Activated naive CD4-positive, alpha-beta T cell treated with anti-CD3 and anti-CD28 coated beads for 36 hours (primary cell): ENCODE measurements at regions not wholly inside any gene's neighbourhood (a gene's known extent, or its start where the extent isn't known, plus 50 kb on each side); places are given as distances from the start of the nearest gene placed in this dataset.

Source experiments
- CTCF ChIA-PET: fragments of 350-600 bp; sonication (Branson Sonifier 250); formaldehyde crosslinking; loops from one replicate; lab custom pipeline; 2021; ENCODE audit warnings: antibody characterized with exemption; lab: Charles Lee
- DNase-seq: peaks from one replicate; pipeline ENCODE4 v3.0.0-alpha.2; 2020
- H3K27ac Mint-ChIP-seq: one replicate; pipeline ENCODE4 v1.8.0; 2021; ENCODE audit warnings: mild to moderate bottlenecking, mixed read lengths
- H3K27me3 Mint-ChIP-seq: one replicate; pipeline ENCODE4 v1.8.0; 2021; ENCODE audit warnings: low read depth, mixed read lengths
- H3K36me3 Mint-ChIP-seq: one replicate; pipeline ENCODE4 v1.8.0; 2021; ENCODE audit warnings: low read depth, mixed read lengths
- H3K4me1 Mint-ChIP-seq: one replicate; pipeline ENCODE4 v1.8.0; 2021; ENCODE audit warnings: low read depth, mixed read lengths
- H3K4me3 Mint-ChIP-seq: one replicate; pipeline ENCODE4 v1.8.0; 2021; ENCODE audit warnings: mild to moderate bottlenecking, moderate library complexity, mixed read lengths
- H3K9me3 Mint-ChIP-seq: one replicate; pipeline ENCODE4 v1.8.0; 2021; ENCODE audit warnings: mixed read lengths
- intact Hi-C: fragments of 100-400 bp; cut with micrococcal nuclease; formaldehyde crosslinking; loops from one replicate; pipeline ENCODE4 v1.15.1; 2023

- intact Hi-C loops, result no loop called here
- Mint-ChIP-seq H3K27ac (no peak overlapping the region), H3K4me3 (no peak overlapping the region), H3K36me3 (no peaks in the 10 kb centered on the region), H3K27me3 (no peaks in the 10 kb centered on the region), H3K9me3 (peaks cover 6% of the 10 kb centered on the region), H3K4me1 (no peaks in the 10 kb centered on the region)
- CTCF ChIA-PET, result no interaction called here
- DNase-seq, result no peak
These were observed 103.0 kb upstream of the RARB start for GRCh38 chr3:25324954-25325655.

- H3K27ac Mint-ChIP-seq, result no peak overlapping the region
- DNase-seq, result no peak
- CTCF ChIA-PET, result no interaction called here
- no peak overlapping the region for H3K4me3 Mint-ChIP-seq
- no peaks in the 10 kb centered on the region for H3K4me1 Mint-ChIP-seq
- intact Hi-C loops, result no loop called here
- H3K9me3 Mint-ChIP-seq, result peaks cover 7% of the 10 kb centered on the region
- H3K36me3 Mint-ChIP-seq, result no peaks in the 10 kb centered on the region
- no peaks in the 10 kb centered on the region for H3K27me3 Mint-ChIP-seq
These were observed 92.7 kb upstream of the RARB start for GRCh38 chr3:25335356-25335755.

GRCh38 chr3:25338158-25338725, 89.8 kb upstream of the RARB start:
- no peak for DNase-seq
- intact Hi-C loops, result no loop called here
- Mint-ChIP-seq H3K36me3 (no peaks in the 10 kb centered on the region), H3K27me3 (no peaks in the 10 kb centered on the region), H3K27ac (no peak overlapping the region), H3K4me3 (no peak overlapping the region), H3K9me3 (no peaks in the 10 kb centered on the region), H3K4me1 (no peaks in the 10 kb centered on the region)
- CTCF ChIA-PET, result no interaction called here

DNA sequence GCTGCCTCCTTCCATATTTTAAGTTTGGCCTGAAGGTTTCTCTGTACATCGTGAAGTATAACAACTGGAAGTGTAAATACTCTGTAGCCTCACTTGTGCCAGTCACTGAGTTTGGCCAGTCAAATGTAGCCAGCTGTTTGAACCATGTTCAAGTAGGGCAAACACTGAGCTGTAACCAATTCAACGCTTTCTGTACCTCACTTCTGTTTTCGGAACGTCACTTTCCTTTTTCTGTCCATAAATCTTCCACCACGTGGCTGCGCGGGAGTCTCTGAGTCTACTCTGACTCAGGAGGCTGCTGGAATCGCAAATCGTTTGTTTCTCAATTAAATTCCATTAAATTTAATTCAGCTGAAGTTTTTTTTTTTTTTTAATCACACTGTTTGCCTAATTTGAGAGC, 88.8 kb upstream of the RARB start:
- Mint-ChIP-seq H3K9me3 (no peaks in the 10 kb centered on the region), H3K4me1 (no peaks in the 10 kb centered on the region), H3K27ac (no peak overlapping the region), H3K27me3 (no peaks in the 10 kb centered on the region), H3K36me3 (no peaks in the 10 kb centered on the region), H3K4me3 (no peak overlapping the region)
- intact Hi-C loops, result no loop called here
- CTCF ChIA-PET, result no interaction called here
- no peak for DNase-seq

GRCh38 chr3:25344670-25345069, 83.4 kb upstream of the RARB start:
- no peaks in the 10 kb centered on the region for H3K27me3 Mint-ChIP-seq
- no peaks in the 10 kb centered on the region for H3K9me3 Mint-ChIP-seq
- DNase-seq, result no peak
- no peak overlapping the region for H3K27ac Mint-ChIP-seq
- H3K36me3 Mint-ChIP-seq, result no peaks in the 10 kb centered on the region
- H3K4me3 Mint-ChIP-seq, result no peak overlapping the region
- no peaks in the 10 kb centered on the region for H3K4me1 Mint-ChIP-seq
- CTCF ChIA-PET, result no interaction called here
- intact Hi-C loops, result no loop called here

- Mint-ChIP-seq H3K9me3 (no peaks in the 10 kb centered on the region), H3K36me3 (no peaks in the 10 kb centered on the region), H3K4me3 (no peak overlapping the region), H3K27ac (no peak overlapping the region), H3K4me1 (no peaks in the 10 kb centered on the region), H3K27me3 (no peaks in the 10 kb centered on the region)
- CTCF ChIA-PET, result no interaction called here
- no peak for DNase-seq
- intact Hi-C loops, result no loop called here
These were observed 79.0 kb upstream of the RARB start for GRCh38 chr3:25349095-25349494.

DNA sequence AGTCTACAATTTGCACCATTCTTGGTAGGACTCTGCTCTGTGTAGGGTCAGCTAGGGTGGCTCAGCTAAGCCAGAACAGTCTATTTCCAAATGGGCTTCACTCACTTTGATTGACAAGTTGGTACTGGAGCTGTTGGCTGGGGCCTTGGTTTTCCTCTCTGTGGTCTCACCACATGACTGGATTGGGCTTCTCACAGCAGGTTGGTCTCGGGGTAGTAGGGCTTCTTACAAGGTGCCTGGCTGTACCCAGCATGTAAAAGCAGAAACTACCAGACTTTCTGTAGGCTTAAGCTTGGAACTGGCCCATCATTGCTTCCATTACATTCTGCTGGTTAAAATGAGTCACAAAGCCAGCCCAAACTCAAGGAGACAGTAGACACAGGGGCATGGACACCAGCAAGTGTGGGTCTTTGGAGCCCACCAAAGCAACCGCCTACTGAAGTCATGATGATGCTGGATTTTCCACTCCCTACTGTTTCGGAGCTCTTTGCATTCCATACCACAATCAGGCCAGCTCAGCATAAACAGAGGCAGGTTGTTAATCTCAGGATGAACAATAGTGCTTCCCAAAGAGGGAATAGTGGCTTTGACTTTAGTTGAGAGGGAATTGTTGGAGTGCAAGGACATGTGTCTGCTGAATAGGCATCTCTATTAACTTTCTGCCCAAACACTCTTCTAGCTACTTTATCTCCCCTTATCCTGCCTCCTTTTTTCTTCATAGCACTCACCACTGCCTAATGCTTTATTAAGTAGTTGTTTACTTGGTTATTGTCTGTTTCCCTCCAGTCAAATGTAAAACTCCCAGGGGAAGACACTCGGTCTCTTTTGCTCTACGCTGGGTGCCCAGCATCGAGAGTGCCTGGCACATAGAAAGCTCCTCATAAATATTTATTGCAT, 78.0 kb upstream of the RARB start:
- no peak overlapping the region for H3K27ac Mint-ChIP-seq
- H3K36me3 Mint-ChIP-seq, result no peaks in the 10 kb centered on the region
- no peak for DNase-seq
- H3K27me3 Mint-ChIP-seq, result no peaks in the 10 kb centered on the region
- H3K4me1 Mint-ChIP-seq, result no peaks in the 10 kb centered on the region
- CTCF ChIA-PET, result no interaction called here
- H3K9me3 Mint-ChIP-seq, result no peaks in the 10 kb centered on the region
- intact Hi-C loops, result no loop called here
- H3K4me3 Mint-ChIP-seq, result no peak overlapping the region

DNA sequence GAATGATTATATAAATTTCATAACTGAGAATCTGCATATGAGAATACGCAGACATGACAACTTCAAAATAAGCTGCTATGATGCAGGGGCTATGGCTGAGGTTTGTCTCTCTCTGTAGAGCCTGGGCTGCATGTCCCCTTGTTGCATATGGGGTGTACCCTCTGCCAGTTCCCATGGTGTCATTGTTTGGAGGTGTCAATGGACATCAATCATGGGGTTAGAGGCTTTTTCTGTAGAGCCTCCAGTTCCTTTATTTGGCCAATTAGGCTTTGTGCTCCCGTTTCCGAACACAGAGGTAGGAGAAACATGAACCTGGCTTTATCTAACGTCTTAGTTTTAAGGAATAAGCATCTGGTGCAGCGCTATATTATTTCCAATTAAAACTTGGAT, 77.3 kb upstream of the RARB start:
- Mint-ChIP-seq H3K27me3 (no peaks in the 10 kb centered on the region), H3K4me3 (no peak overlapping the region), H3K36me3 (no peaks in the 10 kb centered on the region), H3K27ac (no peak overlapping the region), H3K9me3 (no peaks in the 10 kb centered on the region), H3K4me1 (no peaks in the 10 kb centered on the region)
- intact Hi-C loops, result no loop called here
- DNase-seq, result no peak
- CTCF ChIA-PET, result no interaction called here

DNA sequence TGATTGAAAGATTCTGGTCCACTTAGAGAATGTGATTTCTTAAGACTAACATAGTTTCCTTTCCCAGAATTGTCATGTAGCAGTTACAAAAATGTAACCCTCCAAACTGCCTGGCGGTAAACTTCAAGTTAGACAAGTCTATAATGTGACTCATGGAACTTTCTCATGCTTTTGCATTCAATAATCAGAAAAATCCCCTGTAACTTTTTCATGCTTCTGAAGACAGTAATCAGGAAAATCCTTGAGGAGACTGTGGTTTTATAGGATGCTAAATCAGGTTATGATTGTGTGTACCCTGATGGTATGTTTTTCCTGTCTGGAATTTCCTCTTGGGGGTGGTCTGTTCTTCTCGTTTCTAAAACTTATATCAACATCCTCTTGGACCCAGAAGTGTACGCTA, 74.0 kb upstream of the RARB start:
- no peaks in the 10 kb centered on the region for H3K4me1 Mint-ChIP-seq
- CTCF ChIA-PET, result no interaction called here
- peaks cover 3% of the 10 kb centered on the region for H3K9me3 Mint-ChIP-seq
- no peak overlapping the region for H3K27ac Mint-ChIP-seq
- intact Hi-C loops, result no loop called here
- H3K4me3 Mint-ChIP-seq, result no peak overlapping the region
- no peaks in the 10 kb centered on the region for H3K27me3 Mint-ChIP-seq
- no peak for DNase-seq
- H3K36me3 Mint-ChIP-seq, result no peaks in the 10 kb centered on the region

GRCh38 chr3:25355034-25355885, 72.8 kb upstream of the RARB start:
- H3K4me1 Mint-ChIP-seq, result no peaks in the 10 kb centered on the region
- CTCF ChIA-PET, result interaction anchor here (1.0 kb wide), 1 partner anchor 87 kb away, joined by 3 read pairs; no protein-coding TSS in a partner anchor
- no peaks in the 10 kb centered on the region for H3K36me3 Mint-ChIP-seq
- no peak for DNase-seq
- peaks cover 4% of the 10 kb centered on the region for H3K9me3 Mint-ChIP-seq
- no peaks in the 10 kb centered on the region for H3K27me3 Mint-ChIP-seq
- no peak overlapping the region for H3K27ac Mint-ChIP-seq
- no peak overlapping the region for H3K4me3 Mint-ChIP-seq
- intact Hi-C loops, result no loop called here

DNA sequence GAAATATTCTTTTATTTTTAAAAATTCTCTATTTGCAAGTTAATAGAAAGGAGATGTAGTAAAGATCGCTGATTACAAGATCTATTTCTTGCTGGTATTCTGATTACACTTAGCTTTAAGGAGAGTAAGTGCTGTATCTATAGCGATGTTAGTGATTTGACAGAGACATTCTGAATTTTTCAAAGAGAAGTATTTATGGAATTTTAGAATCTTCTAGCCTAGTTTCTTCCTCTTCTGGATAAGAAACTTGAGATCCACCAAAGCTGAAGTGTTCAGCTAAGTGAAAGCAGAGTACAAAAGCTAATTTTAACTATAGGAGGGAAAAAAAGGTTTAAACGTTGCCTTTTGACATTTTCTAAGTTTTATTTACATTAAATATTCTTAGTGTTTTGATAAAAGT, 72.1 kb upstream of the RARB start:
- Mint-ChIP-seq H3K27me3 (no peaks in the 10 kb centered on the region), H3K4me3 (no peak overlapping the region), H3K9me3 (peaks cover 4% of the 10 kb centered on the region), H3K27ac (no peak overlapping the region), H3K4me1 (no peaks in the 10 kb centered on the region), H3K36me3 (no peaks in the 10 kb centered on the region)
- CTCF ChIA-PET, result no interaction called here
- intact Hi-C loops, result no loop called here
- no peak for DNase-seq

DNA sequence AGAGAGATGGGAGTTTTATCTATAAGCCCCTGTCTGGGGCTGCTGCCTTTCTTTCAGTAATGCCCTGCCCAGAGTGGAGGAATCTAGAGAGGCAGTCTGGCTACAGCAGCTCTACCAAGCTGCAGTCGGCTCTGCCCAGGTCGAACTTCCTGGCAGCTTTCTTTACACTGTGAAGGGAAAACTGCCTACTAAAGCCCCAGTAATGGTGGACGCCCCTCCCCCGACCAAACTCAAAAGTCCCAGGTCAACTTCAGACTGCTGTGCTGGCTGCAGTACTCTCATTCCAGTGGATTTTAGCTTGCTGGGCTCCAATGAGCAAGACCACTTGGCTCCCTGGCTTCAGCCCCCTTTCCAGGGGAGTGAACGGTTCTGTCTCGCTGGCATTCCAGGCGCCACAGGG, 65.9 kb upstream of the RARB start:
- Mint-ChIP-seq H3K27me3 (no peaks in the 10 kb centered on the region), H3K27ac (no peak overlapping the region), H3K9me3 (peaks cover 4% of the 10 kb centered on the region), H3K4me1 (no peaks in the 10 kb centered on the region), H3K36me3 (no peaks in the 10 kb centered on the region), H3K4me3 (no peak overlapping the region)
- intact Hi-C loops, result no loop called here
- DNase-seq, result no peak
- CTCF ChIA-PET, result no interaction called here
